Endothelial cell of umbilical vein (primary cell): ENCODE measurements at regions not wholly inside any gene's neighbourhood (a gene's known extent, or its start where the extent isn't known, plus 50 kb on each side); places are given as distances from the start of the nearest gene placed in this dataset.

Experiments
- BruUV-seq: library from RNA; stranded (reverse); fragments of 400-500 nt; replicated peaks from 2 replicates; lab custom pipeline; 2021; lab: Mats Ljungman, UMichigan
- CTCF ChIA-PET: fragments of 300-600, 350-600 bp; sonication (Branson Sonifier 250); formaldehyde crosslinking; loops from one replicate; lab custom pipeline; 2021; ENCODE audit warnings: antibody characterized with exemption, inconsistent platforms; lab: Charles Lee
- POLR2A ChIA-PET: fragments of 300-600, 350-600 bp; sonication (Branson Sonifier 250); formaldehyde crosslinking; loops from one replicate; lab custom pipeline; 2021; ENCODE audit warnings: antibody characterized with exemption, inconsistent platforms; lab: Charles Lee
- DNase-seq: peaks from one replicate; pipeline ENCODE4 v3.0.0-alpha.2; 2011; ENCODE audit warnings: low read depth, low spot score
- FAIRE-seq: peaks from 2 replicates; lab custom pipeline; 2011; peaks lifted over from hg19 to GRCh38; lab: Jason Lieb, UNC
- H2AFZ ChIP-seq: 2 replicates; pipeline ENCODE4 v1.6.0; 2012; ENCODE audit warnings: low read depth, low read length, control low read depth, inconsistent platforms
- H3K27ac ChIP-seq: 2 replicates; pipeline ENCODE4 v1.5.1; 2011; ENCODE audit warnings: low read depth, mild to moderate bottlenecking, control low read depth, low read length, moderate library complexity; ENCODE audit not compliant: insufficient read depth
- H3K27me3 ChIP-seq, 2 experiments: 2 replicates each; pipeline versions ENCODE4 v1.6.0 to v1.6.1; 2011; ENCODE audit warnings: low read length in 2 of 2, mixed read lengths in 1 of 2; ENCODE audit not compliant: control insufficient read depth in 2 of 2, insufficient read depth in 2 of 2
- H3K36me3 ChIP-seq, 2 experiments: 2 replicates in 1 of 2; 3 replicates in 1 of 2; pipeline ENCODE4 v1.5.1; 2011; ENCODE audit warnings: low read length in 2 of 2, mild to moderate bottlenecking in 1 of 2, moderate library complexity in 1 of 2; ENCODE audit not compliant: control insufficient read depth in 2 of 2, insufficient read depth in 2 of 2; ENCODE audit errors: extremely low read depth in 1 of 2
- H3K4me1 ChIP-seq: 3 replicates; pipeline ENCODE4 v1.5.1; 2011; ENCODE audit warnings: mild to moderate bottlenecking, low read length; ENCODE audit not compliant: control insufficient read depth, insufficient read depth; ENCODE audit errors: extremely low read depth
- H3K4me2 ChIP-seq: 2 replicates; pipeline ENCODE4 v1.6.1; 2011; ENCODE audit warnings: low read length, control low read depth, mixed read lengths; ENCODE audit not compliant: insufficient read depth
- H3K4me3 ChIP-seq, 3 experiments: fragments of 200-600 bp in 1 of 3; sonication (generic), shearing (Covaris generic) in 1 of 3; replicated peaks in 1 of 3; 2 replicates each; pipeline ENCODE4 v1.5.1; 2011 to 2016; ENCODE audit warnings: control low read depth in 3 of 3, low read length in 3 of 3, mild to moderate bottlenecking in 2 of 3, inconsistent platforms in 1 of 3, low read depth in 1 of 3, moderate library complexity in 1 of 3; ENCODE audit not compliant: insufficient read depth in 1 of 3
- H3K79me2 ChIP-seq: 2 replicates; pipeline ENCODE4 v1.6.0; 2012; ENCODE audit warnings: low read length, inconsistent platforms; ENCODE audit not compliant: control insufficient read depth, insufficient read depth
- H3K9ac ChIP-seq: replicated peaks from 2 replicates; pipeline ENCODE3; 2011; ENCODE audit warnings: low read length, control low read depth; ENCODE audit not compliant: insufficient read depth; ENCODE audit errors: extremely low read depth
- H3K9me1 ChIP-seq: replicated peaks from 3 replicates; pipeline ENCODE4 v1.6.0; 2011; ENCODE audit warnings: mild to moderate bottlenecking, low read length; ENCODE audit not compliant: control insufficient read depth, insufficient read depth; ENCODE audit errors: extremely low read depth
- H3K9me3 ChIP-seq: replicated peaks from 2 replicates; pipeline ENCODE4 v1.5.1; 2012; ENCODE audit warnings: low read length, inconsistent platforms; ENCODE audit not compliant: control insufficient read depth, insufficient read depth
- H4K20me1 ChIP-seq: replicated peaks from 2 replicates; pipeline ENCODE3; 2011; ENCODE audit warnings: mild to moderate bottlenecking, low read length; ENCODE audit not compliant: control insufficient read depth, insufficient read depth; ENCODE audit errors: extremely low read depth
- CTCF ChIP-seq, 2 donors: IDR thresholded peaks; 1 replicate in 1 of 2; 2 replicates in 1 of 2; pipeline ENCODE4 v1.5.1; 2011; ENCODE audit warnings: low read length in 2 of 2, mild to moderate bottlenecking in 2 of 2, moderate library complexity in 2 of 2, control low read depth in 1 of 2, inconsistent platforms in 1 of 2, low read depth in 1 of 2; ENCODE audit not compliant: insufficient read depth in 1 of 2; ENCODE audit errors: extremely low read depth in 1 of 2
- EZH2 ChIP-seq: IDR thresholded peaks from 2 replicates; pipeline ENCODE4 v1.6.1; 2012; ENCODE audit warnings: borderline replicate concordance, low read depth, mild to moderate bottlenecking, moderate library complexity, low read length, inconsistent platforms; ENCODE audit not compliant: severe bottlenecking
- FOS ChIP-seq: IDR thresholded peaks from 2 replicates; pipeline ENCODE4 v1.6.1; 2011; ENCODE audit warnings: mild to moderate bottlenecking, low read length, moderate library complexity, borderline replicate concordance; ENCODE audit not compliant: insufficient read depth
- GATA2 ChIP-seq: IDR thresholded peaks from 2 replicates; pipeline ENCODE4 v1.7.0; 2011; ENCODE audit warnings: low read depth, mild to moderate bottlenecking, moderate library complexity, mixed read lengths, low read length; ENCODE audit not compliant: insufficient read length, insufficient read depth
- JUN ChIP-seq: IDR thresholded peaks from 2 replicates; pipeline ENCODE4 v1.6.1; 2011; ENCODE audit warnings: borderline replicate concordance, low read depth; ENCODE audit not compliant: insufficient read length, insufficient read depth
- MYC ChIP-seq: IDR thresholded peaks from one replicate; pipeline ENCODE4 v1.6.1; 2011; ENCODE audit warnings: mild to moderate bottlenecking, low read depth, low read length
- POLR2A ChIP-seq: IDR thresholded peaks from 2 replicates; pipeline ENCODE4 v1.6.1; 2012; ENCODE audit warnings: low read depth, mild to moderate bottlenecking, control low read depth, low read length
- POLR2AphosphoS5 ChIP-seq: IDR thresholded peaks from 2 replicates; pipeline ENCODE4 v1.6.1; 2012; ENCODE audit warnings: low read depth, mild to moderate bottlenecking, control low read depth, low read length, moderate library complexity; ENCODE audit not compliant: insufficient read depth
- dilution Hi-C: fragments of 300-500 bp; cut with MboI; formaldehyde crosslinking; loops from one replicate; pipeline ENCODE4 v1.15.0; 2019; ENCODE audit warnings: low sequenced_read_pairs; ENCODE audit not compliant: extremely low pct_ligation_motif_present
- intact Hi-C: fragments of 100-400 bp; cut with micrococcal nuclease; formaldehyde crosslinking; loops from one replicate; pipeline ENCODE4 v1.10.0; 2022
- TF ChIP-seq, protein P1 (sequence below): IDR thresholded peaks from 2 replicates; pipeline ENCODE4 v1.6.1; 2011; ENCODE audit not compliant: insufficient read depth, insufficient read length

- no peak overlapping the region for H3K27ac ChIP-seq
- H4K20me1 ChIP-seq: no peaks in the 10 kb centered on the region
- no peaks in the 10 kb centered on the region for H3K36me3 ChIP-seq
- no peak overlapping the region for H3K9ac ChIP-seq
- no peaks in the 10 kb centered on the region for H3K79me2 ChIP-seq
- intact Hi-C loops (no loop called here), dilution Hi-C loops (no loop called here)
- no peaks in the 10 kb centered on the region for H3K4me1 ChIP-seq
- FAIRE-seq: no peak
- H3K27me3 ChIP-seq: no peaks in the 10 kb centered on the region
- BruUV-seq: no TSS peak
- no peaks in the 10 kb centered on the region for H3K9me1 ChIP-seq
- DNase-seq: no peak
- no peak overlapping the region for H2AFZ ChIP-seq
- peaks cover 6% of the 10 kb centered on the region for H3K9me3 ChIP-seq
- POLR2A ChIA-PET: no interaction called here
- H3K4me3 ChIP-seq: no peak overlapping the region
- H3K4me2 ChIP-seq: no peak overlapping the region
- CTCF ChIA-PET: no interaction called here
- no peak for TF ChIP-seq FOS
- no peak for TF ChIP-seq GATA2
- TF ChIP-seq MYC: no peak
- no peak for TF ChIP-seq EZH2
- no peak for TF ChIP-seq POLR2AphosphoS5
- TF ChIP-seq POLR2A: no peak
- TF ChIP-seq CTCF (IDR thresholded peaks at IDR 0.05; ENCODE audit: extremely low read depth in 1 of 2, insufficient read depth in 1 of 2, low read depth in 1 of 2, low read length in 2 of 2): no peak
- TF ChIP-seq, protein P1, sequence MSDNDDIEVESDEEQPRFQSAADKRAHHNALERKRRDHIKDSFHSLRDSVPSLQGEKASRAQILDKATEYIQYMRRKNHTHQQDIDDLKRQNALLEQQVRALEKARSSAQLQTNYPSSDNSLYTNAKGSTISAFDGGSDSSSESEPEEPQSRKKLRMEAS: no peak
- no peak for TF ChIP-seq JUN
Measured at GRCh38 chr5:24196789-24197188, 448.0 kb downstream of the CDH10 start.
